ENCODE measurements at regions not wholly inside any gene's neighbourhood (a gene's known extent, or its start where the extent isn't known, plus 50 kb on each side); places are given as distances from the start of the nearest gene placed in this dataset.

DNA sequence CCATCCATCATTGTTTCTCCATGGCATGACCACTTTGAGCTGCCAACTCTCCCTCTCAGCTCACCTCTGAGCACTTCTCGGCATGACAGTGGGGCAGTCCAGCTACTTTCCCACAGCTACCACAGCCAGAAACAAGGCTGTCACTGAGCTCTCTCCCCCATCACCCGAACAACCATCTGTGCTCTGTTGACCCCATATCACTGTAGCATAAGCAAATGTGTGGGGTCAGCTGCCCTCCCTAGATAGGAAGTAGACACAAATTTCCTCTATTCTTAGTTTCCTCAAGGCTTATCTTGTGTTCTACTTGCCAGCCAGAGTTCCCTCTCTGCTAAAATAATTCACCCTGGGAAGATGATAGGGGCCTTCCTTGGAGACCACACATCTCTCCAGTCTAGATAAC lies 82.6 kb upstream of the FUT8 start:
- no peak for DNase-seq

- no peak for DNase-seq
Observed at GRCh38 chr14:65330416-65330815, 82.1 kb upstream of the FUT8 start.

- DNase-seq, result no peak
Observed at GRCh38 chr14:65331652-65332051, 80.9 kb upstream of the FUT8 start.

- DNase-seq, result no peak
Observed at GRCh38 chr14:65332141-65332871, 80.2 kb upstream of the FUT8 start.

GRCh38 chr14:65333943-65334687 lies 78.4 kb upstream of the FUT8 start:
- no peak for DNase-seq

DNA sequence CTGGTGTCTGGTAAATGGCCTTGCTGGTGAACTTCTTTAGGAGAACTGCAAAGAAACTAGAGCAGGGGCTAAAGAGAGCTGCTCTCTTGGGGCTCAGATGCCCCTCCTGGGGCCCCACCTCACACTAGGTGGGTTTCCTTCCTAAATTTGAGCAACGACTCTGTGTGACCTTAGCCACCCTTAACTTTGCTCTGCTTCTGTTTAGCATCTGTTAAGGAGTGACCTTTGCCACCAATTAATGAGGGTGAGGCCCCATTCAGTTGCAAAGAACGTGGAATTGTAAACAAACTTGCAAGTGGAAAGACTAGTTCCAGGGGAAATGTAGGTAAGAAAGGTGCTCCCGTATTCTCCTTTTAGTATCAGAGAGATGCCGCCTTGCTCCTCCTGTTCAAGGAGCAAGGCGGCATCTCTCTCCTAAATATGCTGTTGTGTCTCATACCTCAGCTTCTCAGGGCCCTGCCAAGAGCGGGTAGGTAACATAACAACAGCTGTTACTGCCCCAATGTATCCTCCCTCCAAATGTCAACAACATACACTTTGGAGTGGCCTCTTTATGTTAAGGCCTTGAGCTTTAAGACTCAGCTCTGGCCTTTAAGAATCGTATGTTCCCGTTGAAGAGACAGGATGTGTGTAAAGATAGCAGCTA lies 77.6 kb upstream of the FUT8 start:
- DNase-seq, result peak; percentile 54

GRCh38 chr14:65335411-65335947 lies 77.1 kb upstream of the FUT8 start:
- DNase-seq, result no peak

GRCh38 chr14:65336191-65336591 lies 76.3 kb upstream of the FUT8 start:
- DNase-seq, result no peak

DNA sequence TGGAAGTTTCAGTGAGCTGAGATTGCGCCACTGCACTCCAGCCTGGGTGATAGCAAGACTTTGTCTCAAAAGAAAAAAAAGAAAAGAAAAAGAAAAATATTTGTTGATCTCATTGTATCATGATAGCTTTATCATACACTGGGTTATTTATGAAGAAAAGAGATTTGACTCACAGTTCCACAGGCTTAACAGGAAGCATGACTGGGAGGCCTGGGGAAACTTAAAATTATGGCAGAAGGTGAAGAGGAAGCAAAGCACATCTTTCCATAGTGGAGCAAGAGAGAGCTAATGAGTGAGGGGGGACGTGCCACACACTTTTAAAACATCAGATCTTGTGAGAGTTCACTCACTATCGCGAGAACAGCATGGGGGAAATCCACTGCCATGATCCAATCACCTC lies 72.7 kb upstream of the FUT8 start:
- no peak for DNase-seq

DNA sequence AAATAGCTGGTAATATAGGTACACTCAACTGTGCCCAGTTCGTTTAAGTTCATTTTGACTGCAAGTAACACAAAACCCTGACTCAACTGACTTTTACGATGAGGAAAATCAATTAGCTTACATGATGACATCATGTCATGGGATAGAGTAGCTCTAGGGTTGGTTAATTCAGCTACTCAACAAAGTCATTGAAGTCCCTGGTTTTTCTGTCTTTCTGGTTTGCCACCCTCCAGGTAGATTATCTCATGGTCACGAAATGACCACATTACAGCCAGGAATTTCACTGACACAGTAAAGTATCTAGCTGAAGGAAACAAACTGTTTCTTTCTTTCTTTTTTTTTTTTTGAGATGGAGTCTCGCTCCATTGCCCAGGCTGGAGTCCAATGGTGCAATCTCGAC lies 68.5 kb upstream of the FUT8 start:
- DNase-seq, result no peak

- DNase-seq, result no peak
Observed at GRCh38 chr14:65345266-65345665, 67.3 kb upstream of the FUT8 start.

DNA sequence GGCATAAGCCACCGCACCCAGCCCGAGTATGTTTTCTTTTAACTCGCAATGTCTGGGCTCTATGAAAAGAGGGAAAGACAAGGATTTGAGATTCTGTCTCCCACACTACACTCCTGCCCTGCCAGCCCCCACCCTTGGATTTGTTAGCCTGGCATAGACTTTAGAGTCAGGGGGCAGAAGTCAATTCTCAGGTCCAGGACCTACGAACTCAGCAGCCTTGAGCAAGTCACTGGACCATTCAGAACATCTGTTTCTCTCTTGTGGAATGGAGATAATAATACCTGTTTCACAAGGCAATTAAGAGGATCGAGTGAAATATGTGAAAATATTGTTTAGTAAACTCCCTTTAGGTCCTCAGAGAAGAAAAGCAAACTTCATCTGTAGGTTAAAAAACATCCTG lies 66.1 kb upstream of the FUT8 start:
- DNase-seq, result no peak

GRCh38 chr14:65346895-65347294 lies 65.6 kb upstream of the FUT8 start:
- DNase-seq, result no peak

GRCh38 chr14:65348137-65348536 lies 64.4 kb upstream of the FUT8 start:
- DNase-seq, result no peak

DNA sequence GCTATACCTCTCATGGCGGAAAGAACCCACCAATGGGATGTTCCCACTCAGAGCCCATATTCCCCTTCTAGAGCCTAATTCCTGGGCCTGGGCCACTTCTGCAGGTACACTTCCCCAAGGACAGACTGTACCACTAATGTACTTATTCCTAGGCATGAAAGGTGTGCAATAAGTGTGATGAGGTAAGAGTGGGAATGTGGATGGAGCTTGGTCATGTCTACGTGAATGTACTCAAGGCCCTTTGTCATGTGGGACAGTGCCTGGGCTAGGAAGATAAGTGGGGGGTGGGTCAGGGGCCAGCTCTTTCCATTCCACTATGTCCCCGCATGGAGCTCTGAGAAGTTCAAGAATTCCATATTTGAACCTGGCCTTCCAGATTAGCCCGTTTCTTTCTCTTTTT lies 63.4 kb upstream of the FUT8 start:
- no peak for DNase-seq

GRCh38 chr14:65351493-65352194 lies 60.9 kb upstream of the FUT8 start:
- peak; percentile 75 for DNase-seq

- no peak for DNase-seq
Observed at GRCh38 chr14:65352964-65353530, 59.5 kb upstream of the FUT8 start.

GRCh38 chr14:65354131-65354530 lies 58.4 kb upstream of the FUT8 start:
- no peak for DNase-seq

DNA sequence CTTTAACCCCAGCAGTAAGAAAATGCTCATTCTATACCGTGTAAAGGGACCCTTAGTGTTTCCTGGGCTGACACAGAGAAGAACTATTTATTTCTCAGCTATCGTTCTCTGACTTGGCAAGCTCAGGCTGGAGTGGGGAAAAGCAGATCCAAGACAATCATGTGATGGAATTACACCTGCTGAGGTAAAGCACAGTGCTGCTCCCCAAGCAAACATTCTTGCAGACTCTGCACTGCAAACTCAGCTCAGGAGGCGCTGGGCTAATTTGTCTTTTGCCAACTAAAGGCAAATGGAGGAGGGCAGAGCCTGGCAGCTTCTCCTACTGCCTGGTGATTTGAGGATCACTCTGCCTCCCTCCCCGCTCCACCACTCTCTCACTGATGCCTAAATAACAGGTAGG lies 57.8 kb upstream of the FUT8 start:
- DNase-seq, result no peak

DNA sequence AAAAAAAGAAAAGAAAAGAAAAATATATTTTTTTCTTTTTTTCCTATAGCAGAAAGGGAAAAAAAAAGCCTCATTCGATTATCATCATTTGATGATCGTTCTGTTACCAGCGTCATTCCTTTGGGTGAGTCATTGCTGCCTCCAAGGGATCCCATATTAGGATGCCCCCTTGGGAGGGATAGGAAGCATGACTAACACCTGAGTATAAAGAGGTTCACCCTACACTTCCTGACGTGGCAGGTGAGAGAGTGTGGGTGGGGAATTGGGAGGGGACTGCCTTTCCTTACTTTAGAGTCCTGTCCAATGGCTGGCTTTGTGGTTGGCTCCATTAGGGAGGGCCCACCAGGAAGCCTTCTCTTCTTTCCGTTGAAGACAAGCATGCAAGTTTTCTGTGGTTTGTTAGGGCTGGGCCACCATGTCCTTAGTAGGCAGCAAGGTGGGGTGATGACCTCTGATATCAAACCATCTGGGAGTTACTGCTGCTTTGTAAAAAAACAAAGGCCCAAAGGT lies 56.1 kb upstream of the FUT8 start:
- no peak for DNase-seq

- DNase-seq, result no peak
Observed at GRCh38 chr14:65357113-65357512, 55.4 kb upstream of the FUT8 start.

DNA sequence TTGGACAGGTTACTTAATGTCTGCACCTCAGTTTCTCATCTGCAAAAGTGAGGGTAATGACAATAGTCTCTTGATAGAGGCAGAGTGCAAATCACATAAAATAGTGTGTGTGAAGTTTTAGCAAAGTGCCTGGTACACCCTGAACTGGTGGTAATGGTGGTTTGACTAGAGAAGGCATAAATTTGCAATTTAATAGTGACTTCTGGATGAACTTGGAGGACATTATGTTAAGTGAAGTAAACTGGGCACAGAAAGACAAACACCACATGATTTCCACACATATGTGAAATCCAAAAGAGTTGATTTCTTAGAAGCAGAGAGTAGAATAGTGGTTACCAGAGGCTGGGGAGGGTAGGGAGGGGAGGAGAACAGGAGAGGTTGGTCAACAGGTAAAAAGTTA lies 54.8 kb upstream of the FUT8 start:
- DNase-seq, result no peak

GRCh38 chr14:65359503-65359902 lies 53.0 kb upstream of the FUT8 start:
- DNase-seq, result no peak
